ENCODE measurements at regions not wholly inside any gene's neighbourhood (a gene's known extent, or its start where the extent isn't known, plus 50 kb on each side); places are given as distances from the start of the nearest gene placed in this dataset.
"Not testable (repeated sequence)": the region's sequence is repeated elsewhere in the genome, so short reads cannot be mapped to it uniquely, and the experiment has no call there.

DNA sequence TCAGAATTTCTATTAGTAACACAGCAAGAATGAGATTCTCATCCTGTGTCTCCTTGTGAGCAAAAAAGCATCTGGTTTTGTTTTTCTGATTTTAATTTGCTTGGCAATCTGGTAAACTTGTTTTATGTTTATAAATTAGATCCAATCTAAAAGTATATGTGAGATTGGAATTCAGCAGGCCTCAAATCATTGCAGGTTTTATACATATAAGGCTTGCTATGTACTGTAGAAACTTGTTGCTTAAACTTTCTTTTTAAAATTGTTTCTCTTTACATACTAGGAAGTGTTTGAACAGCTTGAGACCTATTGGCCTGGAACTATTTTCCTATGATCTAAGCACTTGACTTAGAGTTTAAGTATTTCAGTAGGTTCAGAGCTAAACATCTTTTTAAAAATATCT is 1037.8 kb downstream of the NR2F1-AS1 start:
- no peak overlapping the region for H3K9ac ChIP-seq (ENCODE audit: low read length)
- no peak for ATAC-seq (ENCODE audit: low read depth)
- no peak overlapping the region for H3K4me3 ChIP-seq (ENCODE audit: control extremely low read depth in 1 of 5, extremely low read depth in 1 of 5, insufficient read depth in 1 of 5, low read depth in 2 of 5, low read length in 4 of 5)
- intact Hi-C loops (cut with micrococcal nuclease) = no loop called here
- CTCF ChIA-PET = no interaction called here
- no peaks in the 10 kb centered on the region for H3K27me3 ChIP-seq (replicated peaks in 1 of 4; ENCODE audit: control extremely low read depth in 1 of 4, control insufficient read depth in 3 of 4, insufficient read depth in 4 of 4, low read length in 3 of 4)
- no peak overlapping the region for H3K27ac ChIP-seq (ENCODE audit: low read length in 2 of 2)
- no peaks in the 10 kb centered on the region for H3K79me2 ChIP-seq (ENCODE audit: control insufficient read depth, insufficient read depth, low read length)
- no peaks in the 10 kb centered on the region for H3K4me1 ChIP-seq (ENCODE audit: control insufficient read depth in 2 of 2, insufficient read depth in 2 of 2, low read length in 2 of 2)
- no peaks in the 10 kb centered on the region for H4K20me1 ChIP-seq (ENCODE audit: control insufficient read depth, insufficient read depth, low read length, poor library complexity, severe bottlenecking)
- H3K9me3 ChIP-seq (ENCODE audit: control extremely low read depth in 1 of 3, control insufficient read depth in 2 of 3, insufficient read depth in 1 of 3, low read length in 2 of 3) = no peaks in the 10 kb centered on the region
- H3K4me1 Mint-ChIP-seq = no peaks in the 10 kb centered on the region
- H3K4me2 ChIP-seq (replicated peaks; ENCODE audit: low read depth, low read length, poor library complexity, severe bottlenecking) = no peak overlapping the region
- H3K9me3 Mint-ChIP-seq (ENCODE audit: insufficient read depth) = peaks cover 4% of the 10 kb centered on the region
- DNase-seq = no peak
- H3K27ac Mint-ChIP-seq = no peak overlapping the region
- POLR2A ChIA-PET = no interaction called here
- H3K4me3 Mint-ChIP-seq = no peak overlapping the region
- H2AFZ ChIP-seq (ENCODE audit: insufficient read depth, low read depth, low read length, poor library complexity, severe bottlenecking) = no peak overlapping the region
- H3K36me3 ChIP-seq (replicated peaks in 1 of 2; ENCODE audit: control extremely low read depth in 1 of 2, control insufficient read depth in 1 of 2, extremely low read depth in 1 of 2, insufficient read depth in 2 of 2, low read length in 1 of 2) = no peaks in the 10 kb centered on the region
- H3K27me3 Mint-ChIP-seq = no peaks in the 10 kb centered on the region
- TF ChIP-seq CTCF (IDR thresholded peaks at IDR 0.05) = no peak
- TF ChIP-seq EZH2 (IDR thresholded peaks at IDR 0.05; ENCODE audit: borderline replicate concordance, insufficient read depth, low read depth, low read length, poor library complexity, severe bottlenecking) = no peak

DNA sequence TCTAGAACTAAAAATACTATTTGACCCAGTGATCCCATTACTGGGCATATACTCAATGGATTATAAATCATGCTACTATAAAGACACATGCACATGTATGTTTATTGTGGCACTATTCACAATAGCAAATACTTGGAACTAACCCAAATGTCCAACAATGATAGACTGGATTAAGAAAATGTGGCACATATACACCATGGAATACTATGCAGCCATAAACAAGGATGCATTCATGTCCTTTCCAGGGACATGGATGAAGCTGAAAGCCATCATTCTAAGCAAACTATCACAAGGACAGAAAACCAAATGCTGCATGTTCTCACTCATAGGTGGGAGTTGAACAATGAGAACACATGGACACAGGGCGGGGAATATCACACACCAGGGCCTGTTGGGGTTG is 1039.0 kb downstream of the NR2F1-AS1 start:
- H4K20me1 ChIP-seq (ENCODE audit: control insufficient read depth, insufficient read depth, low read length, poor library complexity, severe bottlenecking); H3K27me3 Mint-ChIP-seq; intact Hi-C loops (cut with micrococcal nuclease); H3K27ac ChIP-seq (ENCODE audit: low read length in 2 of 2); H2AFZ ChIP-seq (ENCODE audit: insufficient read depth, low read depth, low read length, poor library complexity, severe bottlenecking); H3K79me2 ChIP-seq (ENCODE audit: control insufficient read depth, insufficient read depth, low read length); H3K27me3 ChIP-seq (replicated peaks in 1 of 4; ENCODE audit: control extremely low read depth in 1 of 4, control insufficient read depth in 3 of 4, insufficient read depth in 4 of 4, low read length in 3 of 4); H3K27ac Mint-ChIP-seq; H3K9me3 Mint-ChIP-seq (ENCODE audit: insufficient read depth); H3K36me3 ChIP-seq (replicated peaks in 1 of 2; ENCODE audit: control extremely low read depth in 1 of 2, control insufficient read depth in 1 of 2, extremely low read depth in 1 of 2, insufficient read depth in 2 of 2, low read length in 1 of 2); H3K4me1 ChIP-seq (ENCODE audit: control insufficient read depth in 2 of 2, insufficient read depth in 2 of 2, low read length in 2 of 2); POLR2A ChIA-PET; H3K9ac ChIP-seq (ENCODE audit: low read length); H3K4me2 ChIP-seq (replicated peaks; ENCODE audit: low read depth, low read length, poor library complexity, severe bottlenecking); H3K4me3 Mint-ChIP-seq; ATAC-seq (ENCODE audit: low read depth); H3K4me3 ChIP-seq (ENCODE audit: control extremely low read depth in 1 of 5, extremely low read depth in 1 of 5, insufficient read depth in 1 of 5, low read depth in 2 of 5, low read length in 4 of 5); H3K4me1 Mint-ChIP-seq; H3K9me3 ChIP-seq (ENCODE audit: control extremely low read depth in 1 of 3, control insufficient read depth in 2 of 3, insufficient read depth in 1 of 3, low read length in 2 of 3); CTCF ChIA-PET; DNase-seq: not testable (repeated sequence)
- no CpG with 5 or more reads among the region's 1 CpG for WGBS (ENCODE audit: insufficient coverage)

Data from B cell (primary cell).